CD14-positive monocyte (primary cell): ENCODE measurements at regions not wholly inside any gene's neighbourhood (a gene's known extent, or its start where the extent isn't known, plus 50 kb on each side); places are given as distances from the start of the nearest gene placed in this dataset.

Experiments
- DNase-seq, 3 donors: peaks; one replicate each; pipeline ENCODE4 v3.0.0-alpha.2; 2011 to 2022
- H2AFZ ChIP-seq: 2 replicates; pipeline ENCODE4 v1.6.0; 2012; ENCODE audit warnings: mild to moderate bottlenecking, low read depth, low read length, inconsistent platforms; ENCODE audit not compliant: insufficient read depth, poor library complexity, severe bottlenecking
- H3K27ac ChIP-seq, 2 donors: 1 replicate in 1 of 2; 2 replicates in 1 of 2; pipeline ENCODE4 v1.5.1; 2012 to 2013; ENCODE audit warnings: low read length in 2 of 2, control low read depth in 1 of 2, inconsistent platforms in 1 of 2, low read depth in 1 of 2, mild to moderate bottlenecking in 1 of 2
- H3K27me3 ChIP-seq, 2 donors: one replicate each; pipeline versions ENCODE4 v1.6.0 to v1.6.1; 2011 to 2013; ENCODE audit warnings: low read length in 2 of 2; ENCODE audit not compliant: control insufficient read depth in 2 of 2, insufficient read depth in 2 of 2
- H3K36me3 ChIP-seq, 2 donors: replicated peaks in 1 of 2; 1 replicate in 1 of 2; 2 replicates in 1 of 2; pipeline versions ENCODE4 v1.5.1 to v1.6.1; 2012 to 2013; ENCODE audit warnings: low read length in 2 of 2, control low read depth in 1 of 2, inconsistent platforms in 1 of 2, mild to moderate bottlenecking in 1 of 2; ENCODE audit not compliant: insufficient read depth in 2 of 2, control insufficient read depth in 1 of 2
- H3K4me1 ChIP-seq, 2 donors: 1 replicate in 1 of 2; 2 replicates in 1 of 2; pipeline versions ENCODE4 v1.5.1 to v1.6.1; 2012 to 2013; ENCODE audit warnings: low read length in 2 of 2, control low read depth in 1 of 2, inconsistent platforms in 1 of 2, mild to moderate bottlenecking in 1 of 2, moderate library complexity in 1 of 2; ENCODE audit not compliant: insufficient read depth in 2 of 2, control insufficient read depth in 1 of 2
- H3K4me2 ChIP-seq: replicated peaks from 2 replicates; pipeline ENCODE3; 2012; ENCODE audit warnings: low read length, moderate library complexity, mild to moderate bottlenecking; ENCODE audit not compliant: poor library complexity, severe bottlenecking; ENCODE audit errors: extremely low read depth
- H3K4me3 ChIP-seq, 3 experiments: fragments of 200-600 bp in 1 of 3; sonication (generic) in 1 of 3; replicated peaks in 1 of 3; 1 replicate in 2 of 3; 2 replicates in 1 of 3; pipeline ENCODE4 v1.5.1; 2011 to 2013; ENCODE audit warnings: low read length in 3 of 3, mild to moderate bottlenecking in 3 of 3, control low read depth in 2 of 3, low read depth in 2 of 3, inconsistent platforms in 1 of 3, moderate library complexity in 1 of 3
- H3K79me2 ChIP-seq: 2 replicates; pipeline ENCODE4 v1.6.0; 2012; ENCODE audit warnings: mild to moderate bottlenecking, control low read depth, inconsistent platforms, low read length, moderate library complexity; ENCODE audit not compliant: insufficient read depth
- H3K9ac ChIP-seq: 2 replicates; pipeline ENCODE4 v1.6.0; 2017; ENCODE audit warnings: low read length, mild to moderate bottlenecking; ENCODE audit not compliant: insufficient read depth, poor library complexity, severe bottlenecking
- H3K9me3 ChIP-seq, 2 donors: replicated peaks in 1 of 2; 1 replicate in 1 of 2; 2 replicates in 1 of 2; pipeline versions ENCODE4 v1.5.1 to v1.6.1; 2012 to 2013; ENCODE audit warnings: low read length in 2 of 2, control low read depth in 1 of 2; ENCODE audit not compliant: control insufficient read depth in 1 of 2, insufficient read depth in 1 of 2
- H4K20me1 ChIP-seq: 2 replicates; pipeline ENCODE4 v1.6.0; 2012; ENCODE audit warnings: mild to moderate bottlenecking, low read length, control low read depth, moderate library complexity; ENCODE audit not compliant: insufficient read depth
- H3K27ac Mint-ChIP-seq, 7 donors: one replicate each; pipeline ENCODE4 v1.8.0; 2020; ENCODE audit warnings: mild to moderate bottlenecking in 7 of 7, mixed read lengths in 7 of 7, moderate library complexity in 6 of 7, inconsistent platforms in 2 of 7
- H3K27me3 Mint-ChIP-seq, 3 donors: one replicate each; pipeline ENCODE4 v1.8.0; 2021 to 2022; ENCODE audit warnings: low read depth in 3 of 3, mild to moderate bottlenecking in 3 of 3, mixed read lengths in 3 of 3, moderate library complexity in 3 of 3, inconsistent platforms in 1 of 3
- H3K36me3 Mint-ChIP-seq, 2 donors: one replicate each; pipeline ENCODE4 v1.8.0; 2020; ENCODE audit warnings: mixed read lengths in 2 of 2, inconsistent platforms in 1 of 2, mild to moderate bottlenecking in 1 of 2
- H3K4me1 Mint-ChIP-seq: one replicate; pipeline ENCODE4 v1.8.0; 2020; ENCODE audit warnings: mild to moderate bottlenecking, mixed read lengths
- H3K4me3 Mint-ChIP-seq, 2 donors: one replicate each; pipeline ENCODE4 v1.8.0; 2020; ENCODE audit warnings: mild to moderate bottlenecking in 2 of 2, mixed read lengths in 2 of 2, moderate library complexity in 1 of 2
- H3K9me3 Mint-ChIP-seq, 7 donors: one replicate each; pipeline ENCODE4 v1.8.0; 2020 to 2022; ENCODE audit warnings: mixed read lengths in 7 of 7, mild to moderate bottlenecking in 6 of 7, moderate library complexity in 6 of 7, inconsistent platforms in 2 of 7
- WGBS: methylation state at CpG from one replicate; pipeline ENCODE4 v1.1.5; 2013; ENCODE audit warnings: missing lambda C conversion rate; ENCODE audit not compliant: insufficient coverage; 5-methylcytosine and 5-hydroxymethylcytosine counted together
- intact Hi-C, 2 donors: fragments of 100-400 bp; cut with micrococcal nuclease; formaldehyde crosslinking; loops; one replicate each; pipeline versions ENCODE4 v1.15.0 to v1.15.1; 2023
- TF ChIP-seq, protein P1 (sequence below): fragments of 200-600 bp; IDR thresholded peaks from one replicate; pipeline ENCODE4 v1.8.0; 2022; ENCODE audit warnings: antibody characterized with exemption, mild to moderate bottlenecking

DNA sequence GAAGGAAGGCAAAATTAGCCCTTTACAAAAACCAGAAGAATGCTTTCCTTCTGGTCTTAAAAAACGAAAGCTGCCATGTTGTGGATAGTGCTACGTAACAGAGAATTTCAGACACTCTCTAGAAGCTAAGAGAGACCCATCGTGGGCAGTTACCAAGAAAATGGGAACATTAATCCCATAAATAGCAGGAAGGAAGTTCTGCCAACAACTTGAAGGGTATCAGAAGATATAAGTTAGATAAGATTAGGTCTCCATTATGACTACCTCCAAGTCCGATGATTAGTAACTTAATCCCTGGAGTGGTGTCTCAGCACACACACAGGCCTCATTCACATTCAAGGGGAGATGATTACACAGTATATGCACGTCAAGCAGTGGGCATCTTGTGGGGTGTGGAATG, 115.7 kb upstream of the TRPC4 start:
- peaks cover 0 to 5% (median 0%) of the 10 kb centered on the region in 7 donors for H3K9me3 Mint-ChIP-seq
- H3K36me3 Mint-ChIP-seq = no peaks in the 10 kb centered on the region
- TF ChIP-seq, protein P1, sequence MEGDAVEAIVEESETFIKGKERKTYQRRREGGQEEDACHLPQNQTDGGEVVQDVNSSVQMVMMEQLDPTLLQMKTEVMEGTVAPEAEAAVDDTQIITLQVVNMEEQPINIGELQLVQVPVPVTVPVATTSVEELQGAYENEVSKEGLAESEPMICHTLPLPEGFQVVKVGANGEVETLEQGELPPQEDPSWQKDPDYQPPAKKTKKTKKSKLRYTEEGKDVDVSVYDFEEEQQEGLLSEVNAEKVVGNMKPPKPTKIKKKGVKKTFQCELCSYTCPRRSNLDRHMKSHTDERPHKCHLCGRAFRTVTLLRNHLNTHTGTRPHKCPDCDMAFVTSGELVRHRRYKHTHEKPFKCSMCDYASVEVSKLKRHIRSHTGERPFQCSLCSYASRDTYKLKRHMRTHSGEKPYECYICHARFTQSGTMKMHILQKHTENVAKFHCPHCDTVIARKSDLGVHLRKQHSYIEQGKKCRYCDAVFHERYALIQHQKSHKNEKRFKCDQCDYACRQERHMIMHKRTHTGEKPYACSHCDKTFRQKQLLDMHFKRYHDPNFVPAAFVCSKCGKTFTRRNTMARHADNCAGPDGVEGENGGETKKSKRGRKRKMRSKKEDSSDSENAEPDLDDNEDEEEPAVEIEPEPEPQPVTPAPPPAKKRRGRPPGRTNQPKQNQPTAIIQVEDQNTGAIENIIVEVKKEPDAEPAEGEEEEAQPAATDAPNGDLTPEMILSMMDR = no peak

DNA sequence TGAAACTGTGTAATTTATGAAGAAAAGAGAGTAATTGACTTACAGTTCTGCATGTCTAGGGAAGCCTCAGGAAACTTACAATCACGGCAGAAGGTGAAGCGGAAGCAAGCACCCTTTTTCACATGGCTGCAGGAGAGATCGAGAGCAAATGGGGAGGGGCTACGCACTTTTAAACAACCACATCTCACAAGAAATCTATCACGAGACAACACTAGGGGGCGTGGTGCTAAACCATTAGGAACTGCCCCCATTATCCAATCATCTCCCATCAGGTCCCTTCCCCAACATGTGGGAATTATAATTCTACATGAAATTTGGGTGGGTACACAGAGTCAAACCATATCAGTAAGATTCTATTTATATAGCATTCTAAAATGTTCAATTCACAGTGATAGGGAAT, 114.8 kb upstream of the TRPC4 start:
- Mint-ChIP-seq H3K9me3 (peaks cover 0 to 5% (median 0%) of the 10 kb centered on the region in 7 donors), H3K27me3 (peaks cover 0 to 2% (median 0%) of the 10 kb centered on the region in 3 donors), H3K4me3 (no peak overlapping the region), H3K27ac (no peak overlapping the region), H3K4me1 (no peaks in the 10 kb centered on the region), H3K36me3 (no peaks in the 10 kb centered on the region)
- WGBS = no CpG with 5 or more reads among the region's 6 CpGs
- H3K27ac ChIP-seq = no peak overlapping the region
- no peak overlapping the region for H3K9ac ChIP-seq
- H3K79me2 ChIP-seq = no peaks in the 10 kb centered on the region
- intact Hi-C loops = no loop called here
- TF ChIP-seq, protein P1 = no peak
- no peak overlapping the region for H2AFZ ChIP-seq
- H4K20me1 ChIP-seq = no peaks in the 10 kb centered on the region
- no peaks in the 10 kb centered on the region for H3K9me3 ChIP-seq
- H3K4me2 ChIP-seq = no peak overlapping the region
- H3K36me3 ChIP-seq = no peaks in the 10 kb centered on the region
- no peaks in the 10 kb centered on the region for H3K27me3 ChIP-seq
- no peak for DNase-seq
- H3K4me3 ChIP-seq = no peak overlapping the region
- no peaks in the 10 kb centered on the region for H3K4me1 ChIP-seq

More for the DNA sequence above, 115.7 kb upstream of the TRPC4 start:
- intact Hi-C loops = no loop called here
- H3K9ac ChIP-seq = no peak overlapping the region
- Mint-ChIP-seq H3K27ac (no peak overlapping the region), H3K4me1 (no peaks in the 10 kb centered on the region), H3K27me3 (peaks cover 0 to 2% (median 0%) of the 10 kb centered on the region in 3 donors), H3K4me3 (no peak overlapping the region)
- H3K4me1 ChIP-seq = no peaks in the 10 kb centered on the region
- no peaks in the 10 kb centered on the region for H3K36me3 ChIP-seq
- no peak overlapping the region for H3K4me2 ChIP-seq
- H3K4me3 ChIP-seq = no peak overlapping the region
- no peak overlapping the region for H2AFZ ChIP-seq
- no peaks in the 10 kb centered on the region for H3K27me3 ChIP-seq
- WGBS = no CpG with 5 or more reads among the region's 5 CpGs
- no peaks in the 10 kb centered on the region for H4K20me1 ChIP-seq
- H3K9me3 ChIP-seq = no peaks in the 10 kb centered on the region
- DNase-seq = no peak
- no peaks in the 10 kb centered on the region for H3K79me2 ChIP-seq
- H3K27ac ChIP-seq = no peak overlapping the region
